ENCODE measurements at regions not wholly inside any gene's neighbourhood (a gene's known extent, or its start where the extent isn't known, plus 50 kb on each side); places are given as distances from the start of the nearest gene placed in this dataset.

GRCh38 chr12:87779016-87779415 lies 250.2 kb downstream of the C12orf50 start:
- no peak for DNase-seq (ENCODE audit: low read depth)
- TF ChIP-seq CTCF (conservative IDR thresholded peaks at IDR 0.05; ENCODE audit: low read depth, low read length): no peak
- no peak overlapping the region for H3K4me3 ChIP-seq (ENCODE audit: low read length)

GRCh38 chr12:87778065-87778464 lies 251.1 kb downstream of the C12orf50 start:
- no peak for TF ChIP-seq CTCF (conservative IDR thresholded peaks at IDR 0.05; ENCODE audit: low read depth, low read length)
- DNase-seq (ENCODE audit: low read depth): no peak
- no peak overlapping the region for H3K4me3 ChIP-seq (ENCODE audit: low read length)

GRCh38 chr12:87775784-87776183 lies 253.4 kb downstream of the C12orf50 start:
- no peak for TF ChIP-seq CTCF (conservative IDR thresholded peaks at IDR 0.05; ENCODE audit: low read depth, low read length)
- no peak for DNase-seq (ENCODE audit: low read depth)
- H3K4me3 ChIP-seq (ENCODE audit: low read length): no peak overlapping the region

- no peak for TF ChIP-seq CTCF (conservative IDR thresholded peaks at IDR 0.05; ENCODE audit: low read depth, low read length)
- no peak for DNase-seq (ENCODE audit: low read depth)
- no peak overlapping the region for H3K4me3 ChIP-seq (ENCODE audit: low read length)
Observed at GRCh38 chr12:87775051-87775450, 254.2 kb downstream of the C12orf50 start.

GRCh38 chr12:87772401-87772800 lies 256.8 kb downstream of the C12orf50 start:
- no peak for TF ChIP-seq CTCF (conservative IDR thresholded peaks at IDR 0.05; ENCODE audit: low read depth, low read length)
- H3K4me3 ChIP-seq (ENCODE audit: low read length): no peak overlapping the region
- no peak for DNase-seq (ENCODE audit: low read depth)

- TF ChIP-seq CTCF (conservative IDR thresholded peaks at IDR 0.05; ENCODE audit: low read depth, low read length): no peak
- H3K4me3 ChIP-seq (ENCODE audit: low read length): no peak overlapping the region
- DNase-seq (ENCODE audit: low read depth): no peak
Observed at GRCh38 chr12:87768501-87769287, 260.5 kb downstream of the C12orf50 start.

GRCh38 chr12:87766044-87766443 lies 263.2 kb downstream of the C12orf50 start:
- no peak overlapping the region for H3K4me3 ChIP-seq (ENCODE audit: low read length)
- TF ChIP-seq CTCF (conservative IDR thresholded peaks at IDR 0.05; ENCODE audit: low read depth, low read length): no peak
- DNase-seq (ENCODE audit: low read depth): no peak

Data from retinal pigment epithelial cell (primary cell).